ENCODE measurements at regions not wholly inside any gene's neighbourhood (a gene's known extent, or its start where the extent isn't known, plus 50 kb on each side); places are given as distances from the start of the nearest gene placed in this dataset.

- no peak for TF ChIP-seq ZNF275 (CRISPR knock-in tag; IDR thresholded peaks at IDR 0.05; ENCODE audit: borderline replicate concordance)
These were observed 262.4 kb downstream of the MTX2 start (continued) for GRCh38 chr2:176531608-176532007.

GRCh38 chr2:176533505-176534193 is 264.4 kb downstream of the MTX2 start:
- in situ Hi-C loops (cut with HindIII; ENCODE audit: extremely low pct_ligation_motif_present, low pct_unique_long_range_greater_than_20kb) = no loop called here
- no peak for DNase-seq (ENCODE audit: low spot score)
- Histone ChIP-seq H2AFZ (ENCODE audit: low read length) (no peak overlapping the region), H3K4me1 (ENCODE audit: insufficient read depth, low read length) (no peaks in the 10 kb centered on the region), H3K9me3 (ENCODE audit: low read length) (no peaks in the 10 kb centered on the region), H4K20me1 (ENCODE audit: insufficient read depth, low read length) (no peaks in the 10 kb centered on the region), H3K9ac (ENCODE audit: insufficient read depth, low read depth, low read length) (no peak overlapping the region), H3K27me3 (ENCODE audit: control insufficient read depth in 1 of 2, insufficient read depth in 2 of 2, low read length in 2 of 2) (peaks cover 0 to 16% of the 10 kb centered on the region in 2 experiments; a peak in 1 of 5 replicates), H3K4me3 (replicated peaks in 1 of 3; ENCODE audit: insufficient read depth in 1 of 3, low read depth in 2 of 3, low read length in 3 of 3) (no peak overlapping the region), H3K27ac (ENCODE audit: extremely low read length, insufficient read depth, low read length) (no peak overlapping the region), H3K79me2 (ENCODE audit: insufficient read depth, low read length) (no peaks in the 10 kb centered on the region), H3K4me2 (ENCODE audit: low read depth, low read length) (no peak overlapping the region), H3K36me3 (replicated peaks in 1 of 2; ENCODE audit: control insufficient read depth in 1 of 2, insufficient read depth in 2 of 2, low read length in 2 of 2) (no peaks in the 10 kb centered on the region)
- ATAC-seq = no peak
- CTCF ChIA-PET (ENCODE audit: low intra/inter-chr PET ratio, low total read pairs) = no interaction called here
- intact Hi-C loops (cut with micrococcal nuclease; ENCODE audit: unreplicated experiment) = no loop called here
- 26% methylated on average over 4 of the region's 4 CpGs for WGBS (ENCODE audit: low lambda C conversion rate)
- FAIRE-seq = no peak
- POLR2A ChIA-PET = no interaction called here
- no TSS peak for BruUV-seq (replicated peaks)
- TF ChIP-seq ATF5 (CRISPR knock-in tag; IDR thresholded peaks at IDR 0.05; ENCODE audit: low read depth) = no peak
- no peak for TF ChIP-seq PATZ1 (CRISPR knock-in tag; IDR thresholded peaks at IDR 0.05)
- TF ChIP-seq ZNF660 (CRISPR knock-in tag; IDR thresholded peaks at IDR 0.05; ENCODE audit: borderline replicate concordance, low read depth) = no peak
- no peak for TF ChIP-seq MIER3 (CRISPR knock-in tag; IDR thresholded peaks at IDR 0.05; ENCODE audit: borderline replicate concordance)
- TF ChIP-seq KDM3A (CRISPR knock-in tag; IDR thresholded peaks at IDR 0.05; ENCODE audit: low read depth) = no peak
- no peak for TF ChIP-seq HNRNPK (IDR thresholded peaks at IDR 0.05; ENCODE audit: low read depth, low read length, poor library complexity, severe bottlenecking)
- no peak for TF ChIP-seq ZBTB2 (CRISPR knock-in tag; IDR thresholded peaks at IDR 0.05; ENCODE audit: low read depth)
- no peak for TF ChIP-seq ZSCAN22 (CRISPR knock-in tag; IDR thresholded peaks at IDR 0.05)
- no peak for TF ChIP-seq TCF7L2 (IDR thresholded peaks at IDR 0.05; ENCODE audit: low read depth, low read length)
- TF ChIP-seq THAP9 (CRISPR knock-in tag; IDR thresholded peaks at IDR 0.05; ENCODE audit: borderline replicate concordance) = no peak

All from HepG2 (cell line).